ENCODE measurements at regions not wholly inside any gene's neighbourhood (a gene's known extent, or its start where the extent isn't known, plus 50 kb on each side); places are given as distances from the start of the nearest gene placed in this dataset.

- TF ChIP-seq CTCF (IDR thresholded peaks at IDR 0.05) (no peak), POLR2A (IDR thresholded peaks at IDR 0.05) (no peak), POLR2AphosphoS5 (IDR thresholded peaks at IDR 0.05; ENCODE audit: insufficient read depth in 1 of 2, low read depth in 1 of 2) (no peak)
Measured at GRCh38 chr6:104421650-104422049, 438.1 kb downstream of the HACE1 start.
